LNCAP (cell line): ENCODE measurements at regions not wholly inside any gene's neighbourhood (a gene's known extent, or its start where the extent isn't known, plus 50 kb on each side); places are given as distances from the start of the nearest gene placed in this dataset.

Experiments used
- CTCF ChIP-seq: fragments of 450-650 bp; IDR thresholded peaks from 2 replicates; pipeline ENCODE4 v1.5.1; 2017; ENCODE audit warnings: mild to moderate bottlenecking

DNA sequence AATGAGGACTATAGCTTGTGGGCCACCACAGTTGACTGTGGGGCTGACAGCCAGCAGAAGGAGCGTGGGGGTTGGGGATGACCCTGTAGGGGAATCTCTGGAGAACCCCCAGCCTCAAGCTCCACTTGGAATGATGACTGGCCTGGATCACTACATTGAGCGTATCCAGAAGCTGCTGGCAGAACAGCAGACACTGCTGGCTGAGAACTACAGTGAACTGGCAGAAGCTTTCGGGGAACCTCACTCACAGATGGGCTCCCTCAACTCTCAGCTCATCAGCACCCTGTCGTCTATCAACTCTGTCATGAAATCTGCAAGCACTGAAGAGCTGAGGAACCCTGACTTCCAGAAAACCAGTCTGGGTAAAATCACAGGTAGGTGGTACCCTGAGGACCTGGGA is 128.4 kb upstream of the DMRT1 start:
- TF ChIP-seq CTCF = no peak

- TF ChIP-seq CTCF = no peak
Measured at GRCh38 chr9:714675-715074, 126.8 kb upstream of the DMRT1 start.

- TF ChIP-seq CTCF = no peak
Measured at GRCh38 chr9:715300-715699, 126.2 kb upstream of the DMRT1 start.

GRCh38 chr9:715743-716400 is 125.6 kb upstream of the DMRT1 start:
- TF ChIP-seq CTCF = no peak

DNA sequence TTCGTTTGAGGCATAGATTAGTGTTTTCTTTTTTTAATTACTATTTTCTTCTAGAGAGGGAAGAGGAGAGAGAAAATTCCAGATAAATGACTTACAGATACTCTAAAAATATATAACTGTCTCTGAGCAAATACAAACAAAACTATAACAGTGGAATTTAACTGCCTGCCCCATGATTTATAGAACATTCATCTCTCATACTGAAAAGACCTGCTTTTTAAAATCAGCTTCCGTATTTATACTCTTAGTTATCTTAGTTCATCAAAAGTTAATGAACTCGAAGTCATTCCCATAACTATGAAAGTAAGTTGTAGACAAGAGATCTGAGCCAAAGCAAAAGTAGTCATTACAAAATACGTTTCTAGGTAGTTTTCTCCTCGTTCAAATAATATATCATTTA is 123.8 kb upstream of the DMRT1 start:
- TF ChIP-seq CTCF = no peak

- TF ChIP-seq CTCF = no peak
Measured at GRCh38 chr9:720239-720881, 121.1 kb upstream of the DMRT1 start.

- no peak for TF ChIP-seq CTCF
Measured at GRCh38 chr9:722388-722980, 119.0 kb upstream of the DMRT1 start.
